ENCODE measurements at regions not wholly inside any gene's neighbourhood (a gene's known extent, or its start where the extent isn't known, plus 50 kb on each side); places are given as distances from the start of the nearest gene placed in this dataset.
"Not testable (repeated sequence)": the region's sequence is repeated elsewhere in the genome, so short reads cannot be mapped to it uniquely, and the experiment has no call there.

- Histone ChIP-seq H3K9me3 (no peaks in the 10 kb centered on the region), H3K27me3 (no peaks in the 10 kb centered on the region), H3K4me1 (no peaks in the 10 kb centered on the region), H3K36me3 (no peaks in the 10 kb centered on the region), H3K27ac (no peak overlapping the region), H3K4me3 (no peak overlapping the region)
- no peak for TF ChIP-seq CTCF (IDR thresholded peaks at IDR 0.05)
- intact Hi-C loops (cut with DNase I) = no loop called here
- no peak for DNase-seq (ENCODE audit: low spot score in 2 of 2)
Measured at GRCh38 chr12:58321414-58321813, 380.0 kb downstream of the ATP23 start.

GRCh38 chr12:58323676-58324075, 382.3 kb downstream of the ATP23 start:
- DNase-seq (ENCODE audit: low spot score in 2 of 2) = no peak
- no peak for TF ChIP-seq CTCF (IDR thresholded peaks at IDR 0.05)
- H3K36me3 ChIP-seq = no peaks in the 10 kb centered on the region
- H3K27me3 ChIP-seq = no peaks in the 10 kb centered on the region
- H3K9me3 ChIP-seq = no peaks in the 10 kb centered on the region
- intact Hi-C loops (cut with DNase I) = no loop called here
- no peak overlapping the region for H3K4me3 ChIP-seq
- no peaks in the 10 kb centered on the region for H3K4me1 ChIP-seq
- H3K27ac ChIP-seq = no peak overlapping the region

GRCh38 chr12:58325561-58325960, 384.2 kb downstream of the ATP23 start:
- Histone ChIP-seq H3K27ac (no peak overlapping the region), H3K27me3 (no peaks in the 10 kb centered on the region), H3K4me1 (no peaks in the 10 kb centered on the region), H3K9me3 (no peaks in the 10 kb centered on the region), H3K4me3 (no peak overlapping the region), H3K36me3 (no peaks in the 10 kb centered on the region)
- intact Hi-C loops (cut with DNase I) = no loop called here
- TF ChIP-seq CTCF (IDR thresholded peaks at IDR 0.05) = no peak
- no peak for DNase-seq (ENCODE audit: low spot score in 2 of 2)

- Histone ChIP-seq H3K4me1 (no peaks in the 10 kb centered on the region), H3K9me3 (no peaks in the 10 kb centered on the region), H3K27ac (no peak overlapping the region), H3K4me3 (no peak overlapping the region), H3K27me3 (no peaks in the 10 kb centered on the region), H3K36me3 (no peaks in the 10 kb centered on the region)
- intact Hi-C loops (cut with DNase I) = no loop called here
- TF ChIP-seq CTCF (IDR thresholded peaks at IDR 0.05) = no peak
- DNase-seq (ENCODE audit: low spot score in 2 of 2) = no peak
Measured at GRCh38 chr12:58326534-58326933, 385.2 kb downstream of the ATP23 start.

- DNase-seq (ENCODE audit: low spot score in 2 of 2); H3K27ac ChIP-seq; H3K9me3 ChIP-seq; H3K36me3 ChIP-seq; H3K27me3 ChIP-seq; H3K4me3 ChIP-seq; intact Hi-C loops (cut with DNase I); H3K4me1 ChIP-seq: not testable (repeated sequence)
Measured at GRCh38 chr12:58336581-58337242, 395.3 kb downstream of the ATP23 start.

GRCh38 chr12:58337539-58337938, 396.2 kb downstream of the ATP23 start:
- H3K27me3 ChIP-seq; H3K4me1 ChIP-seq; H3K27ac ChIP-seq; H3K36me3 ChIP-seq; H3K9me3 ChIP-seq; intact Hi-C loops (cut with DNase I); DNase-seq (ENCODE audit: low spot score in 2 of 2); H3K4me3 ChIP-seq: not testable (repeated sequence)

- no peak for TF ChIP-seq CTCF (IDR thresholded peaks at IDR 0.05)
- intact Hi-C loops (cut with DNase I) = loop anchor here (10.0 kb wide), 4 partner anchors 103 to 813 kb away; no protein-coding TSS in a partner anchor
- Histone ChIP-seq H3K9me3 (no peaks in the 10 kb centered on the region), H3K27me3 (no peaks in the 10 kb centered on the region), H3K27ac (no peak overlapping the region), H3K4me3 (no peak overlapping the region), H3K36me3 (no peaks in the 10 kb centered on the region), H3K4me1 (no peaks in the 10 kb centered on the region)
- DNase-seq (ENCODE audit: low spot score in 2 of 2) = no peak
Measured at GRCh38 chr12:58341791-58342190, 400.4 kb downstream of the ATP23 start.
